ENCODE measurements at regions not wholly inside any gene's neighbourhood (a gene's known extent, or its start where the extent isn't known, plus 50 kb on each side); places are given as distances from the start of the nearest gene placed in this dataset.
"Not testable (repeated sequence)": the region's sequence is repeated elsewhere in the genome, so short reads cannot be mapped to it uniquely, and the experiment has no call there.

GRCh38 chr2:111504571-111504942 is 379.4 kb downstream of the ANAPC1 start:
- H3K27me3 Mint-ChIP-seq, H3K36me3 Mint-ChIP-seq, H3K9me3 Mint-ChIP-seq: not testable (repeated sequence)
- peak overlapping the region; percentile 99 for H3K27ac Mint-ChIP-seq
- peak overlapping the region; percentile 82 for H3K4me3 Mint-ChIP-seq
- H3K4me1 Mint-ChIP-seq = peaks cover 16% of the 10 kb centered on the region

- peak overlapping the region; percentile 82 for H3K27ac Mint-ChIP-seq
Observed at GRCh38 chr2:111505267-111505666, 378.7 kb downstream of the ANAPC1 start.

DNA sequence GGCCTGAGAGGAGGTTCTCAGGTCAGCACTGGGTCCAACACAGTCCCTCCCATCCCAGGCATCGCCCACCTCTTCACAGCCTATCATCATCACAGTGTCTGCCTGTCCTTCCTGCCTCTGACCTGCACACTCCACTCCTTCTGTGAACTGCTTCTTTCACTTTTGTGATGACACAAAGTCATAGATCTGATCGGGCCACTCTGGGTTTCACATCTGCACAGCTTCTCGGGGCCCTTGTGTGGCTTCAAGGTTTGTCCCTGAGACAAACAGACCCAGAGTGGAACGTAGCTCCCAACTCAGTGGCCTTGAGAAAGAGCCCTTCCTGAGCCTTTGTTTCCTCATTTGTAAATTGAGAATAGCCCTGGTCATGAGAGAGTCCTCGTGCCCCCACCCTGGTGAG is 377.1 kb downstream of the ANAPC1 start:
- H3K27me3 Mint-ChIP-seq, H3K36me3 Mint-ChIP-seq, H3K9me3 Mint-ChIP-seq, H3K4me3 Mint-ChIP-seq, H3K27ac Mint-ChIP-seq: not testable (repeated sequence)
- H3K4me1 Mint-ChIP-seq = peaks cover 16% of the 10 kb centered on the region

More at GRCh38 chr2:111505267-111505666, 378.7 kb downstream of the ANAPC1 start:
- Mint-ChIP-seq H3K4me3 (peak overlapping the region; percentile 45), H3K4me1 (peaks cover 16% of the 10 kb centered on the region)
- not testable (repeated sequence) for H3K27me3 Mint-ChIP-seq, H3K9me3 Mint-ChIP-seq, H3K36me3 Mint-ChIP-seq

GRCh38 chr2:111509225-111509869 is 374.6 kb downstream of the ANAPC1 start:
- peaks cover 15% of the 10 kb centered on the region for H3K4me1 Mint-ChIP-seq
- H3K36me3 Mint-ChIP-seq, H3K9me3 Mint-ChIP-seq, H3K27me3 Mint-ChIP-seq, H3K4me3 Mint-ChIP-seq, H3K27ac Mint-ChIP-seq: not testable (repeated sequence)

DNA sequence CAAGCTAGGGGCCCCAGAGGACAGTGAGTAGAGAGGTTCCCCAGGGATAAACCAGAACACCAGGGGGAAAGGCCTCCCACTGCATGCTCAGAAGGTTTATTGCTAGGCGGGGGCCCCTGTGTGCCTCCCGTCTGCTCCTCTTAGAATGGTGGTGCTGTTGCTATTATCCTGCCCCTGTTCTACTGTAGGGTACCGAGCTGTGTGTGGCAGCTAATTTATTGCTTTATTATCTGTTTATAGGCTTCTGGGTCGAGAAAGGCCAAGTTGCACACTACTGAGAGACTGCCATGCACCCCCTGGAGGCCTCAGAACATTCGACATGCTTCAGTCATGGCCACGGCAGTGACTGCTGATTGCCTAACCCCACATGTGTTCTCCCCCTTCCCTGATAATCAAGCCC is 373.6 kb downstream of the ANAPC1 start:
- not testable (repeated sequence) for H3K27ac Mint-ChIP-seq, H3K9me3 Mint-ChIP-seq, H3K27me3 Mint-ChIP-seq, H3K4me1 Mint-ChIP-seq, H3K4me3 Mint-ChIP-seq, H3K36me3 Mint-ChIP-seq

- H3K9me3 Mint-ChIP-seq = not testable (repeated sequence)
Observed at GRCh38 chr2:111511062-111511461, 372.9 kb downstream of the ANAPC1 start.

GRCh38 chr2:111512378-111512777 is 371.6 kb downstream of the ANAPC1 start:
- H3K27me3 Mint-ChIP-seq, H3K9me3 Mint-ChIP-seq, H3K27ac Mint-ChIP-seq, H3K4me3 Mint-ChIP-seq, H3K36me3 Mint-ChIP-seq, H3K4me1 Mint-ChIP-seq: not testable (repeated sequence)

More at GRCh38 chr2:111511062-111511461, 372.9 kb downstream of the ANAPC1 start:
- not testable (repeated sequence) for H3K27me3 Mint-ChIP-seq, H3K4me1 Mint-ChIP-seq, H3K36me3 Mint-ChIP-seq, H3K4me3 Mint-ChIP-seq, H3K27ac Mint-ChIP-seq

GRCh38 chr2:111514138-111514537 is 369.9 kb downstream of the ANAPC1 start:
- H3K27ac Mint-ChIP-seq, H3K36me3 Mint-ChIP-seq, H3K9me3 Mint-ChIP-seq, H3K4me1 Mint-ChIP-seq, H3K4me3 Mint-ChIP-seq, H3K27me3 Mint-ChIP-seq: not testable (repeated sequence)

DNA sequence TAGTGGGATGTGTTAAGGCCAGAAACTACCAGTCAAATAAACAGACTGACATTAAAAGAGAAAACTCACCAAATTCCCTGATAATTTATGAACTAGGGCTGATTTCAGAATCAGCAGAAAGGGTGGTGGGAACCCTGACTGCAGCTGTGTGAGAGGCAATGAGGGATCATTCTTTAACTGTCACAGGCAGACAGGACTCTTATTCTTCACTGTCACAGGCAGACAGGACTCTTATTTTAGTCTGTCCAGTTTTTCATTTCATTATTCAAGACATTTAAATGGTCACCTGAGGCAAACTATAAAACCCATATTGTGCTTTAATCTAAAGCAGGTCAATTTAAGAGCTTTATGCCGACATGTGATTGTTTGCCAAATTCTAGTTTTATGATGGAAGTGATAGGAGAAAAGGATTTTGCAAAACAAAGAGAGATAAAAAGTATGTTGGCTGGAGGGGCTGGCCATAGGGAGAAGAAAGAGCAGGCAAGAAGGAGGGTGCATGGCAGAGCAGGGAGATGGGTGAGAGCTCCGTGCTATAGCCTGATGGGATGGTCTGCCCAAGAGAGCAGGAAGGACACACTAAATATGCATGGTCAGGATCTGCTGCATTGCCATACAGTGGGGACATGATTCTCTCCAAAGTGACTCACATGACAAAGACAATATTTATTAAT is 366.8 kb downstream of the ANAPC1 start:
- not testable (repeated sequence) for H3K4me3 Mint-ChIP-seq, H3K27ac Mint-ChIP-seq, H3K9me3 Mint-ChIP-seq, H3K4me1 Mint-ChIP-seq, H3K27me3 Mint-ChIP-seq, H3K36me3 Mint-ChIP-seq

GRCh38 chr2:111517721-111518053 is 366.3 kb downstream of the ANAPC1 start:
- not testable (repeated sequence) for H3K9me3 Mint-ChIP-seq, H3K27ac Mint-ChIP-seq, H3K27me3 Mint-ChIP-seq, H3K36me3 Mint-ChIP-seq, H3K4me1 Mint-ChIP-seq, H3K4me3 Mint-ChIP-seq

GRCh38 chr2:111519071-111519470 is 364.9 kb downstream of the ANAPC1 start:
- Mint-ChIP-seq H3K4me3 (no peak overlapping the region), H3K9me3 (no peaks in the 10 kb centered on the region), H3K27me3 (no peaks in the 10 kb centered on the region), H3K27ac (no peak overlapping the region), H3K4me1 (no peaks in the 10 kb centered on the region), H3K36me3 (no peaks in the 10 kb centered on the region)

DNA sequence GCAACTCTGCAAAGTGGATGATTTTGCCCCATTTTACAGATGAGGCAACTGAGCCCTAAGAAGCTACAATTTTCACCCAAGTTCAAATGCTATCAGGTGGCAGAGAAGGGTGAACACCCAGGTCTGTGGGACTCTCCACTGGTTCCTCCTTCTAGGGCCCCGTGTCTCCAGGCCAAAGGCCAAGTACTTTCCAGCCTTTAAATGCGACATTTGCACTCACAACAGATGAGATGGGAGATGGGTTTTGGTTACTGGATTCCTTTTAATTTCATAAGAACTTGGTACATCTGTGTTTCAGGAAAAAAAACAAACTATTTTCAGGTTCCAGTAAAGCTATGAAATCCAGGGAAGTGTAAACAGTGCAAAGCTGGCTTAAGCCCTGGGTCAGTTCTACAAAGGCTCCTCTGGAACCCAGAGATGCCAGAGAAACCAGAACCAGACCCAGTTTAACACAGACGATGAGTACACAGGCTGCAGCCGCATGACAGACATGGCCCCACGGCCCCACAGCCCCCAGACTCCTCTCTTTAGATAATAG is 361.7 kb downstream of the ANAPC1 start:
- Mint-ChIP-seq H3K27me3 (no peaks in the 10 kb centered on the region), H3K27ac (no peak overlapping the region), H3K36me3 (no peaks in the 10 kb centered on the region), H3K9me3 (no peaks in the 10 kb centered on the region), H3K4me1 (no peaks in the 10 kb centered on the region), H3K4me3 (no peak overlapping the region)

DNA sequence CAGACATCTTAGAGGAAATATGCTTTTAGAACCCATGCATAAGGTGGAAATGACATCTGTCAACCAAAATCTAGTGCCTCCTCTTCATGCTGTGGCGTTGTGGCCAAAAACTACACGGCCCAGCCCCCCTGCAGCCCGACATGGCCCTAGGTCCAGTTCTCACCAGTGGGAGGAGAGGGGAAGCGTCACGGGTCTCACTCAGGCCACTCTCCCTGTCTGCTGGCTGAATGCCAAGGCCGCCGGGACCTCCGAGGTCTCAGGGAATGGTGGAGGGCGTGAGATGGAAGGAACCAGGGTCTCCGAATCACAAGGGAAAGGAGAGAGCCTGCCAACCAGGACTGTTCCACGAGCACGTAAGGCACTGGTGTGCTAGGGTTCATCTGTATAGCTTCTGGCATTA is 361.0 kb downstream of the ANAPC1 start:
- no peaks in the 10 kb centered on the region for H3K4me1 Mint-ChIP-seq
- no peak overlapping the region for H3K4me3 Mint-ChIP-seq
- no peak overlapping the region for H3K27ac Mint-ChIP-seq
- no peaks in the 10 kb centered on the region for H3K27me3 Mint-ChIP-seq
- no peaks in the 10 kb centered on the region for H3K9me3 Mint-ChIP-seq
- no peaks in the 10 kb centered on the region for H3K36me3 Mint-ChIP-seq

DNA sequence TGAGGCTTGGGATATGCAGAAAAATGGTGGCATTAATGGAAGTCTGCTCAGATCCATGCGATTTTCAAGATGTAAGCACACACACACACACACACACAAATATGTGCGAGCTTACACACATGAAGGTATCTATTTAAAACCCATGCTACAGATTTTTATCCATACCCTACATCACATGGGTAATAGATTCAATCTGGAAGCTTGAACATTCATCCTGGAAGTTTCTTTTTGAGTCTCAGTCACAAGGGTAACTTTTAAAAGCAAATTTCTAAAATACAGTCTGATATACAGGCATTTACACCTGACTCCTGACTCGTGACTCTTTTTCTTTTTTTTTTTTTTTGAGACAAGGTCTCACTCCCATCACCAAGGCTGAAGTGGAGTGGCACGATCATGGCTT is 359.0 kb downstream of the ANAPC1 start:
- not testable (repeated sequence) for H3K27ac Mint-ChIP-seq, H3K4me1 Mint-ChIP-seq, H3K4me3 Mint-ChIP-seq, H3K27me3 Mint-ChIP-seq, H3K9me3 Mint-ChIP-seq, H3K36me3 Mint-ChIP-seq

- not testable (repeated sequence) for H3K27me3 Mint-ChIP-seq, H3K9me3 Mint-ChIP-seq, H3K27ac Mint-ChIP-seq, H3K4me1 Mint-ChIP-seq, H3K4me3 Mint-ChIP-seq, H3K36me3 Mint-ChIP-seq
Observed at GRCh38 chr2:111526041-111526639, 357.9 kb downstream of the ANAPC1 start.

DNA sequence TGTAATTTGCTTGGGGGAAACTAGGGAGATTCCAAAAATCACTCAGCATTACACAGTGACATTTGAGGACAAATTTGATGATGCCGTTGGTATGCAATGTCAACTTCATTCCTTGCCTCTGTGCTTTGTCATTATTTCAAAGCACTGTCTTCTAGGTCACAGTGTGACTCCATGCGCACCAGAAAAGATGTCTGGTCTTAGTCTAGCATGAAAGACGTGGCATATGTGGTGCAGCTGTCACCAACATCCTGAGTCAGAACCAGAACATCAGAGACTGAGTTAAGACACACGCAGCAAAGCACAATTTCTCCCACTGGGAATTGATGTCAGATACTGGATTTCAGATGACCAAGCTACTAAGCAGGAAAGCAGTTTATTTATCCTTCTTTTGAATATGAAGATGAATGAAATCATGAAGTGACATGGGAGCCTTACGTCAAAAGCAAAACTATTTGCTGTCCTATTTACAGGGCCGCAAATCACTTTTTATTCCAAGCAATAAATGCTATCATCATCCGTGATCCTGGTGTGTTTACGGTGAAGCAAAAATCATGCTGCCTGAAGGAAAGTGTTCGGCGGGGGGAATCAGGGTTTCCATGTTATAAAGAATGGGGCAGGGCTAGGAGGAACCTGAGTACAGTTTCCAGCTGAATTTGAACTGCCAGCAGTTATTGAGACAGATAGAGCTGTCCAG is 356.1 kb downstream of the ANAPC1 start:
- not testable (repeated sequence) for H3K4me3 Mint-ChIP-seq, H3K4me1 Mint-ChIP-seq, H3K27ac Mint-ChIP-seq, H3K9me3 Mint-ChIP-seq, H3K27me3 Mint-ChIP-seq, H3K36me3 Mint-ChIP-seq

Measured in activated naive CD4-positive, alpha-beta T cell treated with anti-CD3 and anti-CD28 coated beads, Interleukin-2, amount 50 U/mL, for 24 hours (primary cell).